ENCODE measurements at regions not wholly inside any gene's neighbourhood (a gene's known extent, or its start where the extent isn't known, plus 50 kb on each side); places are given as distances from the start of the nearest gene placed in this dataset.
A peak's percentile ranks its signal among the peaks of the same experiment; 100 is the strongest.

- no peaks in the 10 kb centered on the region for H3K9me2 ChIP-seq (ENCODE audit: insufficient read depth)
- H3K27ac ChIP-seq, result peak overlapping the region; percentile 84; the same call in 1 of the 2 replicates
- DNase-seq, result no peak
- TF ChIP-seq EZH2 (IDR thresholded peaks at IDR 0.05; ENCODE audit: insufficient read depth, poor library complexity, severe bottlenecking) (no peak), EZH2phosphoT487 (IDR thresholded peaks at IDR 0.05; ENCODE audit: insufficient read depth, low read depth) (no peak)
- H3K27me3 ChIP-seq (replicated peaks; ENCODE audit: insufficient read depth), result no peaks in the 10 kb centered on the region
- in situ Hi-C loops (cut with MboI), result no loop called here
- H3K36me3 ChIP-seq (ENCODE audit: low read depth), result no peaks in the 10 kb centered on the region
- 95% methylated on average over 23 of the region's 23 CpGs for WGBS, 2 experiments (ENCODE audit: low coverage in 1 of 2, low lambda C conversion rate in 2 of 2, missing lambda C conversion rate in 2 of 2)
- H3K4me2 ChIP-seq (ENCODE audit: unreplicated experiment), result peak overlapping the region; percentile 84
- H4K20me1 ChIP-seq (ENCODE audit: insufficient read depth), result no peaks in the 10 kb centered on the region
- no peaks in the 10 kb centered on the region for H3K9me3 ChIP-seq (ENCODE audit: low read depth)
- H3K4me1 ChIP-seq (ENCODE audit: insufficient read depth), result peaks cover 24% of the 10 kb centered on the region
- H3K9ac ChIP-seq, result peak overlapping the region; percentile 74
- H3K79me2 ChIP-seq (ENCODE audit: insufficient read depth), result no peaks in the 10 kb centered on the region
- peak overlapping the region; percentile 60; the same call in 1 of the 2 replicates for H3K4me3 ChIP-seq
- no peak overlapping the region for H2AFZ ChIP-seq
- peaks cover 16% of the 10 kb centered on the region for H3F3A ChIP-seq (ENCODE audit: insufficient read depth)
Measured at GRCh38 chr16:54431997-54432896, 145.7 kb upstream of the IRX3 start.

- Histone ChIP-seq H3K9ac (peak overlapping the region; percentile 74), H3F3A (ENCODE audit: insufficient read depth) (peaks cover 16% of the 10 kb centered on the region), H3K79me2 (ENCODE audit: insufficient read depth) (no peaks in the 10 kb centered on the region), H4K20me1 (ENCODE audit: insufficient read depth) (no peaks in the 10 kb centered on the region), H2AFZ (peak overlapping the region; percentile 77), H3K27me3 (replicated peaks; ENCODE audit: insufficient read depth) (no peaks in the 10 kb centered on the region), H3K9me3 (ENCODE audit: low read depth) (no peaks in the 10 kb centered on the region), H3K27ac (peak overlapping the region; percentile 84), H3K4me2 (ENCODE audit: unreplicated experiment) (peak overlapping the region; percentile 84), H3K4me1 (ENCODE audit: insufficient read depth) (peaks cover 24% of the 10 kb centered on the region), H3K36me3 (ENCODE audit: low read depth) (no peaks in the 10 kb centered on the region), H3K9me2 (ENCODE audit: insufficient read depth) (no peaks in the 10 kb centered on the region), H3K4me3 (peak overlapping the region; percentile 60)
- in situ Hi-C loops (cut with MboI), result no loop called here
- WGBS, 2 experiments (ENCODE audit: low coverage in 1 of 2, low lambda C conversion rate in 2 of 2, missing lambda C conversion rate in 2 of 2), result 1% methylated on average over 13 of the region's 13 CpGs
- DNase-seq, result peak; percentile 79
- TF ChIP-seq EZH2 (IDR thresholded peaks at IDR 0.05; ENCODE audit: insufficient read depth, poor library complexity, severe bottlenecking), result no peak
- TF ChIP-seq EZH2phosphoT487 (IDR thresholded peaks at IDR 0.05; ENCODE audit: insufficient read depth, low read depth), result no peak
Measured at GRCh38 chr16:54431041-54431996, 144.7 kb upstream of the IRX3 start.

- peak; percentile 93 for DNase-seq
- Histone ChIP-seq H3F3A (ENCODE audit: insufficient read depth) (peaks cover 16% of the 10 kb centered on the region), H3K27me3 (replicated peaks; ENCODE audit: insufficient read depth) (no peaks in the 10 kb centered on the region), H3K36me3 (ENCODE audit: low read depth) (no peaks in the 10 kb centered on the region), H4K20me1 (ENCODE audit: insufficient read depth) (no peaks in the 10 kb centered on the region), H3K27ac (peak overlapping the region; percentile 84), H3K4me3 (peak overlapping the region; percentile 60), H3K79me2 (ENCODE audit: insufficient read depth) (no peaks in the 10 kb centered on the region), H3K4me1 (ENCODE audit: insufficient read depth) (peaks cover 24% of the 10 kb centered on the region), H3K9me2 (ENCODE audit: insufficient read depth) (no peaks in the 10 kb centered on the region), H3K4me2 (ENCODE audit: unreplicated experiment) (peak overlapping the region; percentile 84), H3K9ac (peak overlapping the region; percentile 74), H3K9me3 (ENCODE audit: low read depth) (no peaks in the 10 kb centered on the region), H2AFZ (peak overlapping the region; percentile 77)
- 17 to 20% methylated on average over 15 of the region's 15 CpGs for WGBS, 2 experiments (ENCODE audit: low coverage in 1 of 2, low lambda C conversion rate in 2 of 2, missing lambda C conversion rate in 2 of 2)
- no peak for TF ChIP-seq EZH2 (IDR thresholded peaks at IDR 0.05; ENCODE audit: insufficient read depth, poor library complexity, severe bottlenecking)
- TF ChIP-seq EZH2phosphoT487 (IDR thresholded peaks at IDR 0.05; ENCODE audit: insufficient read depth, low read depth), result no peak
- in situ Hi-C loops (cut with MboI), result no loop called here
Measured at GRCh38 chr16:54430491-54431030, 144.0 kb upstream of the IRX3 start.

GRCh38 chr16:54429029-54429428 lies 142.4 kb upstream of the IRX3 start:
- Histone ChIP-seq H3K9ac (no peak overlapping the region), H3K27ac (no peak overlapping the region), H3K27me3 (replicated peaks; ENCODE audit: insufficient read depth) (no peaks in the 10 kb centered on the region), H2AFZ (no peak overlapping the region), H3F3A (ENCODE audit: insufficient read depth) (peaks cover 16% of the 10 kb centered on the region), H3K9me3 (ENCODE audit: low read depth) (no peaks in the 10 kb centered on the region), H3K4me3 (no peak overlapping the region), H3K4me1 (ENCODE audit: insufficient read depth) (peaks cover 24% of the 10 kb centered on the region), H3K79me2 (ENCODE audit: insufficient read depth) (no peaks in the 10 kb centered on the region), H3K4me2 (ENCODE audit: unreplicated experiment) (no peak overlapping the region), H3K9me2 (ENCODE audit: insufficient read depth) (no peaks in the 10 kb centered on the region), H3K36me3 (ENCODE audit: low read depth) (no peaks in the 10 kb centered on the region), H4K20me1 (ENCODE audit: insufficient read depth) (no peaks in the 10 kb centered on the region)
- no peak for TF ChIP-seq EZH2phosphoT487 (IDR thresholded peaks at IDR 0.05; ENCODE audit: insufficient read depth, low read depth)
- in situ Hi-C loops (cut with MboI), result no loop called here
- WGBS, 2 experiments (ENCODE audit: low coverage in 1 of 2, low lambda C conversion rate in 2 of 2, missing lambda C conversion rate in 2 of 2), result 96 to 97% methylated on average over 4 of the region's 4 CpGs
- DNase-seq, result no peak

Measured in GM23248 (cell line).